Jurkat, Clone E6-1 (cell line): ENCODE measurements at regions not wholly inside any gene's neighbourhood (a gene's known extent, or its start where the extent isn't known, plus 50 kb on each side); places are given as distances from the start of the nearest gene placed in this dataset.
A peak's percentile ranks its signal among the peaks of the same experiment; 100 is the strongest.

Experiments used
- DNase-seq: peaks from one replicate; pipeline ENCODE4 v3.0.0-alpha.2; 2011; ENCODE audit warnings: low read depth, low spot score
- H3K4me3 ChIP-seq: 2 replicates; pipeline ENCODE4 v1.5.1; 2011; ENCODE audit warnings: mild to moderate bottlenecking, low read length, control low read depth, moderate library complexity

DNA sequence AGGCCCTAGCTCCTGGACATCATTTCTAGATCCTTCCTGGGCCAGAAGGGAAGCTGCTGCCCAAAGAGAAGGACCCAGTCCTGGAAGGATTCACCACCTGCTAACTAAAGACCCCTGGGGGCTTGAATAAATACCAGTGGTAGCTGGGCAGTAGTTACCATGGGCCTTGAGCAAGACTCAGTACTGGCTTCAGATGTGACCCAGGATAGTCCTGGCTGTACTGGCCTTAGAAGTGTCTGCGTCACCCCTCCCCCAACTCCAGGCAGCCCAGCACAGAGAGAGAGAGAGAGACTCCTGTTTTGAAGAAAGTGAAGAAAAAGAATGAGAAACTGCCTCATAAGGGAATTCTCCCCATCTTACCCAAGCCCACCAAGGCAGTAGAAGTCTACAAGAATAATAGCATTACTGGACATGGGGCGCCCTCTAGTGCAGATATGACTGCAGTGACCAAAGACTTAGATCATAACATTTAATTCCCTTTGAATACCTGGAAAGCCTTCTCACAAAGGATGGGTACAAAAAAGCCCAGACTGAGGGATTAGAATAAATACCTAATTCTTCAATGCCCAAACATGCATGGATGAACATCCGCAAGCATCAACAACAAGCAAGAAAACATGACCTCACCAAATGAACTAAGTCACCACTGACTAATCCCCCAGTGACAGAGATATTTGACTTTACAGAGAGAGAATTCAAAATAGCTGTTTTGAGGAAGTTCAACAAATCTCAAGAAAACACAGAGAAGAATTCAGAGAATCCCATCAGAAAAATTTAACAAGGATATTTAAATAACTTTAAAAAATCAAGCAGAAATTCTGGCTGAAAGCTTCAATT lies 171.8 kb downstream of the HNRNPD start:
- no peak overlapping the region for H3K4me3 ChIP-seq
- DNase-seq: peak; percentile 42

DNA sequence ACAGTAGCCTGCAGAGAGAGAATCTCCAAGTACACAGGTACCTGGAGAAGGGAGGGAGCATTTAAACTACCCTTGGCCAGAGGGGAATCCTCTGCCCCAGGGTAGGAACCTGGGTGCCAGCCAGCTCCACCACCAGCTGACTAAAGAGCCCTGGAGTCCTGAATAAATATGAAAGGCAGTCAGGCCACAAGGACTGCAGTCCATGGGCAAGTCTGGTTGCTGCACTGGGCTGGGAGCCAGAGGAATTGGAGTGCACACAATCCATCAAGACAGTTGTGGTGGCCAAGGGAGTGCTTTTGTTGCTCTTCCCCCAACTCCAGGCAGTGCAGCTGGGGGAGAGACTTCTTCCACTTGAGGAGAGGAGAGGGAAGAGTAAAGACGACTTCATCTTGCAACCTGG lies 172.5 kb downstream of the HNRNPD start:
- DNase-seq: no peak
- H3K4me3 ChIP-seq: no peak overlapping the region

DNA sequence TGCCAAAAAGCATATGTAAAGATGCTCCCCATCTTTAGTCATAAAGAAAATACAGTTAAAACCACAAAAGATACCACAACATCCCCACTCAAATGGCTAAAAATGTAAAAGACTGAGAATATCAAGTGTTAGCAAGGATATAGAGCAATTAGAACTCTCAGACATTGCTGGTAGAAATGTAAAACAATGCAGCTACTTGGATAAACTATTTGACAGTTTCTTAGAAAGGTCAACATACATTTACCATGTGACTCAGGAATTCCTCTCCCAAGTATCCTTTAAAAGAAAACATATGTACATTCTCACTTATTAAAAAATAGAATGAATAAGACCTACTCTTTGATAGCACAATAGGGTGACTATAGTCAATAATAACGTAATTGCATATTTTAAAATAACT lies 173.7 kb downstream of the HNRNPD start:
- H3K4me3 ChIP-seq: no peak overlapping the region

DNA sequence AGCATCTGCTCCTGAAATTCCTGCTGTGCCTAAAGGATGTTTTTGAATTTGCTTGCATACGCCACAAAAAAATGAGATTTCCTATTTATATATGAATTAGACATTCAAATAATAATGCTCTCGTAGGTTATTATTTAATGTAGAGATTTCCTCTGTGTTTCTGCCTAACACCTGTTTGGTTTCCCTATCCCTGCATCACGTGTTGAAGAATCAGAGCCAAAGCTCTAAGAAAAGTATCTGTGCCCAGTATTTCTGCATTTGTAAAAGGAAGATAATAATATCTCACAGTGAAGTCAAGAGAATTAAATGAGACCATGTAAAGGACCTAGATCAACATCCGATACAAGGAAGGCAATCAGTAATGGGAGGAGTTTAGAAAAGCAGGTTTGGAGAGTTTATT lies 179.5 kb downstream of the HNRNPD start:
- H3K4me3 ChIP-seq: no peak overlapping the region
- DNase-seq: no peak

More for the DNA sequence above, 173.7 kb downstream of the HNRNPD start:
- DNase-seq: no peak

DNA sequence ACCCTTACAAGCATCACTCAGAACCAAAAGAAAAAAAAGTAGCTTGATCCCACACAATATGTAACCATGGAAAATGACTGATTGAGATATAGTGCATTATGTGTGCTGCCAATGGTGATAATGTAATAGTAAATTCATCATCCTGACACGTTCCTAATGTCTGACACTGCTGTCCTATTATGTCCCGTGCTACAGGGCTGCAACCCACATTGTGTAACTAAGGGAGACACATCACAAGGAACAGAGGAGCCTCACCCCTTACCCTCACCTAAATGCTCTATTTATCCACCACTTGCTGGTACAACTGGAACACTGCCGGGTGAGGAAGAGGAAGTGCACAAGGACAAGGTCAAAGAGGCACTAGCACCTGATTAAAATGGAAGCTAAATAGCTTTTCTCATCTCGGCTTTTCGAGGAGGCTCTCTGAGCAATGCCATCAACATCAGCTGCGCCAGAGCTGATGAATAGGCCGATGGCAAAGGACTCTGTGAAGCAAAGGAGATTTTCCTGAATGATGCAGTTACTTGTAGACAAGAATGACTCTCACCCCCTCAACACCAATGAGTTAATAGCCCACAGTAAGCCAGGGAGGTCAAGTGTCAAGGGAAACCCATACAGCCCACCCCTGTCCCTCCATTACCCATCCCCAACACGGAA lies 181.6 kb downstream of the HNRNPD start:
- no peak for DNase-seq
- no peak overlapping the region for H3K4me3 ChIP-seq

DNA sequence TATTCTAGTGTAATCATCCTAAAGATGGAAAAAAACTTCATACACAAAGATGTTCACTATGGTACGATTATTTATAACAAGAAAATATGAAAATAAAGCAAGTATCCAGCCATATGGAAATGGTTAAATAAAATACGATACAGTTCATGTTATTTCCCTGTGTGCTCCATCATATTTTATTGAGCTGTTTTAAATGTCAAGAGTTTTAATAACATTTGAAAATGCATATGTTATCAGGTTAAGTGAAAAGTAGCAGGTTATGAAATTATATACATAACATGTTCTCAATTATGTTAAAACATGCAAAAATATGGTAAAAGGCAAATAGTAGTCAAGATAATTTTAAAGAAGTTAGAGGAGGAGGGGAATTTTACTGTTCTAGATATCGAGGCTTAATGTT lies 192.0 kb downstream of the HNRNPD start:
- H3K4me3 ChIP-seq: no peak overlapping the region
- no peak for DNase-seq

DNA sequence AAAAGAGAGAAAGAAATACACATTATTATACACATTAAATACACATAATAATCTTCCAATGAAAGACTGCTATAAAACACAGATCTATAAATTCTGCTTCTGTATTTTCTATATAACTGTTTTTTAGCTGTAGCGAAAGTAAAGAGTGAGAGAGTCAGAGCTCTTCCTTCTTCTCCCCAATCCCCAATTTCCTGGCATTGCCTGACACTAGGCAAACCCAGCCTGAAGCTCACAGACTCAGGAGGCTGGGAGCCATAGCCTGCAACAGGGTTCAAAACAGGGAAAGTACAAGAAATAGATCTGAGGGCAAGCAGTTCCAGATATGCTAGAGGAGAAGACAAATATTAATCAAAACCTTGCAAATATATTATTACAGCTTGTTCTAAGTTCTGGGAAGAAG lies 201.6 kb downstream of the HNRNPD start:
- DNase-seq: no peak
- H3K4me3 ChIP-seq: no peak overlapping the region

DNA sequence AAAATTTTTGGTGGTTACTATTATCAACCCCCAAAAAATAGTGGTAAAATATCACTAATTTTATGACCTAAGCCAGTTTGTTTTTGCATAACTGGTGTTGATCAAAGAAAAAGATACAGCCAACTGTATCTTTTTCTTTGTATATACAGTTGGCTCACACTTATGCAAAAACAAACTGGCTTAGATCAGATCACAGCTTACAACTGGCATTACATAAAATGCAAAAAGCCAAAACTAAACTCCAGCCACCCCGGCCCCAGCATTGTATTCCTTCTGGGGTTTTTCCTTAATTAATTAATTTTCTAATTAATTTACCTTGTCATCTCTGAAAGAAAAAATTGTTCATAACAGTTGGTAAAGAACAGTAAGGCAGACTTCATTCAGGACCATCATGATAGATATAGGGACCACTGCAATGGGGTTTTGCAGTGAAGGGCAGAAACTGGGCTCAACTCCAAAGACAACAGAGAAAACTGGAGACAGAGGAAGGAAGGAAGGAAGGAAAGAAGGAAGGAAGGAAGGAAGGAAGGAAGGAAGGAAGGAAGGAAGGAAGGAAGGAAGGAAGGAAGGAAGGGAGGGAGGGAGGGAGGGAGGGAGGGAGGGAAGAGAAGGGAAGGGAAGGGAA lies 202.1 kb downstream of the HNRNPD start:
- no peak overlapping the region for H3K4me3 ChIP-seq
- DNase-seq: no peak

DNA sequence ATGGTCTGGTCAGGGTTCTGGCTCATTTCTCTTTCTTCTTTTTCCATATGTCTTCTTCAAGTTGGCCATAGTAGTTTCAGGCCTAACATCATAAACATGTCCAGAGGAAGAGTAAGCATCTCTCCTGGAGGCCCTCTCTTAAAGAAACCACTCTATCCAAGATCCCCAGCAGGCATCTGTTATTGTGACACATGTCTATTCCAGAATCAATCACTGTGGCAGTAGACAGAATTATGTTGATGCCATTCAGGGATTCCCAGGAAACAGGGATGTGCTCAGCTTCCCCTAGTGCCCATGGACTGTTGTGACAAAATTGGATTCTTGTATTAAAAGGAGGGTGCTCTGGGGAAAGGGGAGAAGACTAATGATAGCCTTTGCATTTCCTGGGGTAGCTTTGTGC lies 224.0 kb downstream of the HNRNPD start:
- no peak overlapping the region for H3K4me3 ChIP-seq
- no peak for DNase-seq

DNA sequence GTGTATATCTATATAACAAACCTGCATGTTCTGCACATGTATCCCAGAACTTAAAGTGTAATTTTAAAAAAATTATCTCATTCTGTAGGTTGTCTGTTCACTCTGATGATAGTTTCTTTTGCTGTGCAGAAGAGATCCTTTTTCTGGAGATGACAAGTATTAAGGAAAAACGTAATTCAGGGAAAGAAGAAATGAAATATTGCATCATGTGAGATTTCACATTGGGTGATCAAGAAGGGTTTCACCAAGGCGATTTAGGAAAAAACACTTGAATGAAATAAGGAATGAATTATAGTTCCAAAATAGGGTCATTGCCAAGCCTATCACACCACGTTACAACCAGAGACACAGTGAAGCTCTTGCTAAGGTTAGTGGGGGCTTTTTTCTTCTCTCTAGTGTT lies 227.9 kb downstream of the HNRNPD start:
- H3K4me3 ChIP-seq: no peak overlapping the region
- DNase-seq: no peak

DNA sequence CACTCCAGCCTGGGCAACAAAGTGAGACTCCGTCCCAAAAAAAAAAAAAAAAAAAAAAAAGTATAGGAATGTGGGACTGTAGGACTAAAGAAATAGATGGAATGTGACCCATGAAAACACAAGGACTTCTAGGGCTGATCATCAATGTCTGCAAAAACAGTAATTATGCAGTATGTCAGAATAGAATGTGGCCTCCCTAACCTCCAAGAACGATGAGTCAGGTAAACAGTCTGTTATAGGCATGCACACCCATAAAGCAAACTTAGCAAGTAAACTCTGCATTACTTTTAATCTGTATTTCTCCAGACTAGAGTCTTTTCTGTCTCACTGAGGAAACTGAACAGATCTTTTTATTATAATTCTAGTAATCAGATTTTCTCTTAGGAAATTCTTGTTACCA lies 233.4 kb downstream of the HNRNPD start:
- DNase-seq: no peak
- no peak overlapping the region for H3K4me3 ChIP-seq

DNA sequence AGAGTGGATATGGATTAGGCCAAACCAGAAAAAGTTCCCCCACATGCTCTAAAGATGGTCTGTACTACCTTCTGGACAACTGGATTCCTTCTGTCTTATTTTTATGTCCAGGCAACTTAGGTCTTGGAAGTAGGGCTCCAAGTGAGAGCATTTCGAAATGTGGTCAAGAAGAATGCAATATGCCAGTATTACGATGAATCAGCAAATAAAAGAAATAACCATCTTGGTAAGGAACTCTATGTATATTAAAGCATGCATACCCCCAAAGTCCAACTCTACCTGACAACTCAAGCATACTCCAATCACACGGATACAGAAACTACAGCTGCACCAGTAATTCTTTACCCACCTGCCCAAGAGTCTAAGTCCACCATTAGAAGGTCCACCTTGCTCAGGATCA lies 234.5 kb downstream of the HNRNPD start:
- no peak overlapping the region for H3K4me3 ChIP-seq
- no peak for DNase-seq

DNA sequence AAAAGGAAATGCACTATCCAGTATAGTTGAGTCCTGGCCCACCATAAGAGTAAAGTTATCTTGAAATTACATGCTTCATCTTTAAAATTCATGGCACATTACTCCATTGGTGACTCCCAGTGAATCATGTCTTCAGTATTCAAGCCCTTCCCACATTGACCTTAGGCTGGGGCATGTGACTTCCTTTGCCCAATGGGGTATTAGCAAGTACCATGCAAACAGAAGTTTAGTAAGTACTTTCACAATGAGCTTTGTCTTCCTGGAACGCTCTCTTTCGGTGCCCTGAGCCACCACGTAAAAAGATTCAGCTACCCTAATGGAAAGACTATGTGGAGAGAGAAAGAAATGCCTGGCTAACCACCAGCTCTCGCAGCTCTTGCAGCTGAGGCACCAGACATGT lies 235.4 kb downstream of the HNRNPD start:
- no peak for DNase-seq
- H3K4me3 ChIP-seq: no peak overlapping the region

DNA sequence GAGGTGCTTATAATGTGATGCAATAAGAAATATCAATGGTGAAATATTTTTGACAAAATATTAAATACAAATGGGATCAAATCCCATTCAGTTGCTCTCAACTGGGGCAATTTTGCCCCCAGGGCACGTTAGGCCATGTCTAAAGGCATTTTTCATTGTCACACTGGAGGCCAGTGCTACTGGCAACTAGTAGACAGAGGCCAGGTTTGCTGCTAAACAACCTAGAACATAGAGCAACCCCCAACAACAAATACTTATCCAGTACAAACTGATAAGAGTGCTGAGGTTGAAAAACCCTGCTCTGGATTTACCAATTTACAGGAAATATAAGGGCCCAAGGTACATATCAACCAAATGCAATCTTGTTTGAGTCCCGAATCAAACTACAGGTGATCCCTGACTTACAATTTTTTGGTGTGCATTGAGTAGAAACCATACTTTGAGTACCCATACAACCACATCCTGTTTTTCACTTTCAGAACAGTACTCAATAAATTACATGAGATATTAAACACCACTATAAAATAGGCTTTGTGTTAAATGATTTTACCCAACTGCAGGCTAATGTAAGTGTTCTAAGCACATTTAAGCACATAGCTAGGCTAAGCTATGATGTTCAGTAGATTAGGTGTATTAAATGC lies 237.5 kb downstream of the HNRNPD start:
- no peak for DNase-seq
- no peak overlapping the region for H3K4me3 ChIP-seq

DNA sequence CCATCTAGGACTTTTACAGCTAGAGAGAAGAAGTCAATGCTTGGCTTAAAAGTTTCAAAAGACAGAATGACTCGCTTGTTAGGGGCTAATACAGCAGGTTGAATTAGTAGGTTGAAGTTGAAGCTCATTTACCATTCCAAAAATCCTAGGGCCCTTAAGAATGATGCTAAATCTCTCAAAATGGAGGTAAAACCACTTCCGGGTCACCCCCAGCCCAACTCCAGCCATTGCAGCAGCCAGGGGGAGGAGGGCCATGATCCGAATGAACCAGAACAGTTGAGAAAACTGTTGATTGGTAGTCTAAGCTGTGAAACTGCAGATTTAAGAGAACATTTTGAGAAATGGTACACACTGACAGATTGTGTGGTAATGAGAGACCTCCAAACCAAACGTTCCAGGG lies 245.4 kb downstream of the HNRNPD start:
- H3K4me3 ChIP-seq: no peak overlapping the region
- DNase-seq: no peak

DNA sequence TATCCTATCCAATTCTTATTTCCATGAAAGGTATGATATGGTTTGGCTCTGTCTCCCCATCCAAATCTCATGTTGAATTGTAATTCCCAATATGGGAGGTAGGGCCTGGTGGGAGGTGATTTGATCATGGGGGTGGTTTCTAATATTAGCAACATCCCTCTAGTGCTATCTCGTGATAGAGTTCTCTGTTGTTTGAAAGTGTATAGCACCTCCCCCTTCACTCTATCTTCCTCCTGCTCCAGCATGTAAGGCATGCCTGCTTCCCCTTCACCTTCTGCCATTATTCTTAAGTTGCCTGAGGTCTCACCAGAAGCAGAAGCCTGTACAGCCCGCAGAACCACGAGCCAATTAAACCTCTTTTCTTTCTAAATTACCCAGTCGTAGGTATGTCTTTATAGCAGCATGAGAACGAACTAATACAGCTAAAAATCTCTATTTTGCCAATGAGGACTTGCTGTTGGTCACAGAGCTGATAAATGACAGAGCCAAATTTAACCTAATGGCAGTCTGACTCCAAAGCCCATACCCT lies 247.2 kb downstream of the HNRNPD start:
- DNase-seq: no peak
- no peak overlapping the region for H3K4me3 ChIP-seq

DNA sequence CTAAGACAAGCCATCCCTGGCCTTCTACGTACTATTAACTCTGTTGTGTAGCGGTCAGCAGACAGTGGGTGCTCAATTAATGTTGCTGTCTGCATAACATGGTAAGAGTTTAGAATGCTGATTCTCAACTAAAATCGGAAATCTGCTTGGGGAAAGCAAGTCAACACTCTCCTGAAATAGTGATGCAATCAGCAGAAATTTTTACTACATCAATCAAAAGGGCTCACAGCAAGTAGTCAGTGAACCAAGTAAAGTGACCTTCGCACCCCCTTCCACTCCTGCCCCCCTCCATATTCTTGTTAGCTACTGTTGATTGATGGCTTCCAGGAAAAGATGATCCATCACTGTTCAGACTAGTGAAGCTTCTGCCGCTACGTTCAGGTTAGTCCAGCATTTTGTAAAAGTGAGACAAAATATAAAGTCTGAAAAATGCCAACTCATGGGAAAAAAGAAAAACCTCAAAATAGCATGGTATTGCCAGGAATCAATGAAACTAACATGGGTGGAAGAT lies 247.9 kb downstream of the HNRNPD start:
- DNase-seq: no peak
- no peak overlapping the region for H3K4me3 ChIP-seq

DNA sequence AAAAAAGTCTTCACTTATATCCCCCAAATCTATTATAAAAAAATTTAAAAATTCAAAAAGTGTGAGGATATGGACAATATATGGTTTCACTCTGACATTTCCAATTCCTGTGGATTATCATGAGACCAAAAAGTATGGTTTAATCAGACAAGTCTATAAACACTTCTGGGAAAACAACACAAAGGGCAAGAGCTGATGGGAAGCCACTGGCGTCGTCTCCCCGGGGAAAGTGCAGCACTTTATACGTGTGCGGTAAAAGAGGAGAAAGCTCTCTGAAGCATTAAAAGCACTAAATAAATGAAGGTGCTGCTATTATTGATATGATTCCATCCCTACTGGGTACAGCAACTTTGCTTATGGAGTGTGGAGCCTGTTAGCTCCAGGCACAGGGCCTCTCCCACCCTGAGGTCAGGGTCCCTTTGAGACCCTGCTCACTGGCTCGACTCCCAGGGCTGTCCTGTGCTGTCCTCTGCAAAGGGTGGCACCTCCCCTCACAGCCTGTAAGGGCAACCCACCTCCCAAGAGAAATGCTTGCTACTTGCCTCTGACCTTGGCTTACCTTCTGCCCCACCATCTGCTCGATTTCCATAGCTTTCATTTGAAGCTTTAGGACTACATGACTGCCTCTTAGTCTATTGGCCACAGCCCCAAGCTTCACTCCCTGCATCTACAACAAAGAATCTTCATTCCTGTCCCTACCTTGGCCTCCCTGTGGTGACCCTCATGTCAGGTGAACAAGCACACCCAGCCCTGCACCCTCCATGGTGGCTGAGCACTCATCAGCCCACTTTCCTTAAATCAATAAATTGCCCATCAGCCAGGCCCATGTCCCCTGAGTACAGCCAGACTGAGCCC lies 248.6 kb downstream of the HNRNPD start:
- no peak for DNase-seq
- H3K4me3 ChIP-seq: no peak overlapping the region

DNA sequence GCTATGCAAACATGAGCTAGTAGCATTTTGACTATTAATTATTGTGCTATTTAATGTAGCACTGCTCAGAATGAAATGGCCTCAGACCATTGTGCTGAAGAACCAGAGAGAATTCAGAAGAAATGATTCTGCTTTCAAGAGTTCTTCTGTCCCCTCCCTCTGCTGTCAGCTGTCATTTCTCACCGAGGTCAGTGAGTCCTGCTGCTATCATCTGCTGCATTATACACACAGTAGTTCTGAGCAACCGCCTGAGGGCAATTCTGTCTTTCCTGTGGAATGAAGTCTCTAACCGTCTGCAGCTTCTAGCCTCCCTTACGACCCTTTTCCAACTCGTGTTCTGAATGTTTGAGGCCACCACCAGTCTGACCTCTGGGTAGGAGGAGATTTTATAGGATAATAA lies 249.4 kb downstream of the HNRNPD start:
- DNase-seq: no peak
- H3K4me3 ChIP-seq: no peak overlapping the region
